Neural crest cell (in vitro differentiated cells): ENCODE measurements at regions not wholly inside any gene's neighbourhood (a gene's known extent, or its start where the extent isn't known, plus 50 kb on each side); places are given as distances from the start of the nearest gene placed in this dataset.

Experiments
- DNase-seq: peaks from one replicate; pipeline ENCODE4 v3.0.0; 2021; ENCODE audit warnings: low read depth, mixed read lengths, low spot score
- H3K27ac Mint-ChIP-seq: one replicate; pipeline ENCODE4 v1.8.0; 2021; ENCODE audit warnings: mild to moderate bottlenecking, mixed read lengths; ENCODE audit not compliant: unreplicated experiment
- H3K27me3 Mint-ChIP-seq: 2 replicates; pipeline ENCODE4 v1.8.0; 2021; ENCODE audit warnings: low read depth, mild to moderate bottlenecking, mixed read lengths
- H3K36me3 Mint-ChIP-seq: 2 replicates; pipeline ENCODE4 v1.8.0; 2021; ENCODE audit warnings: low read depth, mild to moderate bottlenecking, mixed read lengths
- H3K4me1 Mint-ChIP-seq: 2 replicates; pipeline ENCODE4 v1.8.0; 2021; ENCODE audit warnings: mixed read lengths
- H3K4me3 Mint-ChIP-seq: one replicate; pipeline ENCODE4 v1.8.0; 2021; ENCODE audit warnings: mild to moderate bottlenecking, mixed read lengths
- H3K9me3 Mint-ChIP-seq: 2 replicates; pipeline ENCODE4 v1.8.0; 2021; ENCODE audit warnings: mixed read lengths
- CTCF ChIP-seq: fragments of 200-600 bp; sonication (generic); conservative IDR thresholded peaks from 2 replicates; pipeline ENCODE4 v1.5.0; 2021; ENCODE audit warnings: antibody characterized with exemption, mild to moderate bottlenecking

GRCh38 chr6:106732376-106732940 is 103.1 kb downstream of the QRSL1 start:
- Mint-ChIP-seq H3K4me1 (no peaks in the 10 kb centered on the region), H3K27me3 (peaks cover 7% of the 10 kb centered on the region), H3K9me3 (no peaks in the 10 kb centered on the region), H3K27ac (no peak overlapping the region), H3K36me3 (no peaks in the 10 kb centered on the region), H3K4me3 (no peak overlapping the region)
- no peak for DNase-seq
- no peak for TF ChIP-seq CTCF

- no peak overlapping the region for H3K27ac Mint-ChIP-seq
- no peaks in the 10 kb centered on the region for H3K4me1 Mint-ChIP-seq
- TF ChIP-seq CTCF, result no peak
- H3K9me3 Mint-ChIP-seq, result no peaks in the 10 kb centered on the region
- no peak overlapping the region for H3K4me3 Mint-ChIP-seq
- no peak for DNase-seq
- no peaks in the 10 kb centered on the region for H3K36me3 Mint-ChIP-seq
- H3K27me3 Mint-ChIP-seq, result peaks cover 2% of the 10 kb centered on the region
Observed at GRCh38 chr6:106731843-106732160, 102.4 kb downstream of the QRSL1 start.

- Mint-ChIP-seq H3K27me3 (peaks cover 2% of the 10 kb centered on the region), H3K4me1 (no peaks in the 10 kb centered on the region), H3K36me3 (no peaks in the 10 kb centered on the region), H3K9me3 (no peaks in the 10 kb centered on the region), H3K27ac (no peak overlapping the region), H3K4me3 (no peak overlapping the region)
- no peak for DNase-seq
- TF ChIP-seq CTCF, result no peak
Observed at GRCh38 chr6:106731144-106731842, 101.9 kb downstream of the QRSL1 start.

GRCh38 chr6:106730718-106731117 is 101.3 kb downstream of the QRSL1 start:
- no peak overlapping the region for H3K4me3 Mint-ChIP-seq
- no peak for TF ChIP-seq CTCF
- no peaks in the 10 kb centered on the region for H3K36me3 Mint-ChIP-seq
- no peaks in the 10 kb centered on the region for H3K4me1 Mint-ChIP-seq
- H3K27me3 Mint-ChIP-seq, result peaks cover 2% of the 10 kb centered on the region
- H3K27ac Mint-ChIP-seq, result no peak overlapping the region
- H3K9me3 Mint-ChIP-seq, result no peaks in the 10 kb centered on the region
- DNase-seq, result no peak

GRCh38 chr6:106730264-106730663 is 100.9 kb downstream of the QRSL1 start:
- H3K27me3 Mint-ChIP-seq, result peaks cover 2% of the 10 kb centered on the region
- H3K36me3 Mint-ChIP-seq, result no peaks in the 10 kb centered on the region
- H3K27ac Mint-ChIP-seq, result no peak overlapping the region
- no peaks in the 10 kb centered on the region for H3K9me3 Mint-ChIP-seq
- DNase-seq, result no peak
- H3K4me1 Mint-ChIP-seq, result no peaks in the 10 kb centered on the region
- TF ChIP-seq CTCF, result no peak
- no peak overlapping the region for H3K4me3 Mint-ChIP-seq
